GM18505 (cell line): ENCODE measurements at regions not wholly inside any gene's neighbourhood (a gene's known extent, or its start where the extent isn't known, plus 50 kb on each side); places are given as distances from the start of the nearest gene placed in this dataset.

Experiments
- ATAC-seq: cut with Tn5 transposase; IDR thresholded peaks from one replicate; pipeline ENCODE4 v1.9.1; 2021; ENCODE audit not compliant: unreplicated experiment
- POLR2A ChIP-seq: IDR thresholded peaks from 4 replicates; pipeline ENCODE4 v1.6.1; 2011; ENCODE audit warnings: borderline replicate concordance; ENCODE audit not compliant: insufficient read depth, insufficient read length; ENCODE audit errors: extremely low read depth

DNA sequence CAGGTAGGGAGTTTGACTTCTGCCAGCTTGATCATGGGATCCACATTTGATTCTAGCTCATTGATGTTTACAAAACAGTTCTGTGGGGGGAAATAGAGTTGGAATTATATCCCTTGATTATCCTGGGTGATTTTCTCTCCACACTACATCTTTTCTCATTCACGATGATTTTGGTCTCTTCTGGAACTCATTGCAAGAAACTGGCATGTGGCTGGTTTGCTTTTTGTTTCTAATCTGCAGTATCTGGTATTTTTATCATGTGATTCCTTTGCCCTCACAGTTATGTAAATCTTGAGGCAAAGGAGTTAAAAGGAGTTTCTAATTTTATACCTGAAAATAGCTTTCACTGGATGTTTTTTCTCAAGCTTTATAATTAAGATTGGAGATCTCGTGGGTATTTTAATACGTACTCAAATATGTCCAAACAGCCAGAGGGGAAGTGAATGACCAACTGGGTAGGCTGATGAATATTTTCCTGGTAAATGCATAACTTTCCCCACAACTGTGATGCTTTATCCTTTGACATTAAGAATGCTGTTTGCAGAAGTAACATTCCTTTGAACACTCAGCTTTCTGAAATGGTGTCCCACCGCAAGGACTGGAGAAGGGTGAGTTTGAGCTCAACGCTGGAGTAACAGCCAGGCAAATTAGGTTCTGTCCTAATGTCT, 502.9 kb upstream of the ZEB2 start:
- ATAC-seq, result no peak
- no peak for TF ChIP-seq POLR2A

DNA sequence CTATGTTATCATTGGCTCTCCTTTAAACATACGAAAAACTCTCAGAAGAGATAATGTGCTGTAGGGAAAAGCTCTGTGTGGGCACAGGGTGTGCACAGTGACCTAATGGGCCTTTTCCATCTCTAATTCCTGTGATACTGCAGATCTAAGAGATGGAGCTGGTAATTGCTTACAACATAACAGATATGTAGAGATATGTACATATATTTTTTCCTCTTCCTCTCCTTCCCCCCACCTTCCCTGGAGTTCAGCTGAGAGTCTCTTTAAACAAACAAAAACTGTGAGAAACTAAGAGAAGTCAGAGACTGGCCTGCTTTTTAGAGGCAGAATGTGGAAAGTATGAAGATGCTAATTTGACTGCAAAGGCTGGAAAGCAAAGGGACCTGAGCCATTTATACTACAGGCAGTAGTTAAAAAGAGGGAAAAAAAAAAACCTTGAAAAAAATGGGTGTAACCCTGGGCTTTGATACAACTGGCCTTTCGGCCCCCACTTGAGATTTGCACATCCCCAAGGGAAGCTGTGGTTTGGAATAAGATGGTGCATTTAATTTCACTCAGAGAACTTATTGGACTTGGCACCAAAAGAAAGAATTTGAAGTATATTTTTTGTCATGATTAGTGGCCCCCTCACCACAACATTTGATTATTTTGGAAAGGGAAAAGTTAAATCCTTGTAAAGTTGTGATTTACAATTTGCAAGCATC, 502.2 kb upstream of the ZEB2 start:
- no peak for ATAC-seq
- TF ChIP-seq POLR2A, result no peak

DNA sequence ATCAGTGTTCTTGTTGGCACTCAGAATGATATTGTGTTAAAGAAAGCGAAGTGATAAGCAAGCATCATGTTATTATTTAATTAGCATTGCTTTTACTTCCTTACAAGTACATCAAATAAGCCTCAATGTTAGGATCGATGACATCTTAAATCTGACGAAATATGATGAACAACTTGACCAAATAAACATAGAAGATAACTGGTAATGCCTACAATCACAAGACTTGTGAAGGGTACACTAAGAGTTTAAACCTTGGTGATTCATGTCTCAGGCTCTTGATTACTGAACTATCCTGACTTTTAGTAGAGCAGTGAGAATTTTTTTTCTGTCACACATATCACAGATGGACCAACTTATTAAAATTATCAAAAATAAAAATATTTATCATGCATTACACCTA, 500.8 kb upstream of the ZEB2 start:
- no peak for ATAC-seq

DNA sequence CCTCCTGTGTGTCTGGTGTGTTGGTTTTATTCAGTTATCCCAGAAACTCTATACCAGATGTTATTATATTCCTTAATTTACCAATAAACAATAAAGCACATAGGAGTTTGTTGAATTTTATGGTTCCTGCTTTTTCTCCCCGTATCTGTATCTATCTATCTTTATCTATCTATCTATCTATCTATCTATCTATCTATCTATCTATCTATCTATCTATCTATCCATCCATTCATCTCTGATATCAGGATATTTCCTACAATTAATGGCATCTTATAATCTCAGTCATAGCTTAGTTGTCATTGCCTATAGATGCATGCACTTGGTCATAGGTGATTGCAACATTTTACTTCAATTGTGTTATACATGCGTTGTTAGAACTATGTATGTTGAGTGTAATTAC, 500.2 kb upstream of the ZEB2 start:
- no peak for TF ChIP-seq POLR2A
- ATAC-seq, result no peak

More for the DNA sequence above, 500.8 kb upstream of the ZEB2 start:
- TF ChIP-seq POLR2A, result no peak

DNA sequence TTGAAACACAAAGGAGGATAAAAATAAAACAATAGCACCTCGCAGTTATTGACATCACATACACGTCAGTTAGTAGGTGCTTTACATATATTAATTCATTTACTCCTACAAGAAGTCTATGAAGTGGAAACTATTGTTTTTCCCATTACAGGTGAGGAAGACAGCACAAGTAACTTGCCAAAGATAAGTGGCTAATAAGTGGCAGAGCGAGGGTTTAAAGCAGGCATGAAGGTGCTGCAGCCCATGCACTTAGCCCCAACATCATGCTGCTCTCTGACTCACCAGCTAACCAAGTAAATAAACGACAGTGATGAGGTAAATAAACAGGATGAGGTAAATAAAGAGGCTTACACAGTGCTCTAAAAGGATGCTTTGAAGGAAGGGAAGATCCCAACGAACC, 498.6 kb upstream of the ZEB2 start:
- no peak for TF ChIP-seq POLR2A
- no peak for ATAC-seq

DNA sequence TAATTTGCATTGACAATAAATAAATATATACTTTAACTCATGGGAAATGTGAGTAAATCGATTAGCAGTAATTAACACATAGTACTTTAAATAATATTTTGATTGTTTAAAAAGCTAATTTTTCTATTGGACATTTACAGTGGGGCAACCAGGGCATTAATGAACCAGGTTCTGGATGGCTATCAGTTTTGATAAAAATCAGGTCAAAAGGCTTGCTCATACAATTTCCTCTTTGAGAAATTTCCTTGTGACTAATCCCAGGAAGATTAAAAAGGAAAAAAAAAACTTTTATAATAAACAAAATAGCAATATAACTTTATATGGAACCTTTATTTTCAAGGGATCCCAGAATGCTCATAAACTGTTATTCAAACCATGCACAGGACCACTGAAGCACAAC, 497.2 kb upstream of the ZEB2 start:
- no peak for ATAC-seq
- TF ChIP-seq POLR2A, result no peak

DNA sequence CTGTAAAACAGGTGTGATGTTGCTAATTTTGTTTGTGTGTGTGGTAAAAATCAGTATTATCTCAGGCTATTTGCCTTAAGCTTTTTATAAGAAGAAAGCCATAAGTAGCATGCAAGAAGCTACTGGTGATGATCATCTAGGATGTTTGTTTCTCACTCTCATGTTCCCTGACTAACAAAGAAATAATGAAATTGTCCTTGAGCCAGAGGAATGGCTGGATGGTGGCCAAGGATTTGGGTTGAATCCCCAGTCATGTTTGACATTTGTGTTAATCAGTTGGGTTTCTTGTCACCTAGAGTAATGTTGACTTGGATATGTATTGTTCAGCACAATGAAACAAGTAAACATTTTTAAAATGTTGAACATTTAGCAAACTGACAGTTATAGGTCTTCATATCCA, 496.8 kb upstream of the ZEB2 start:
- no peak for ATAC-seq

DNA sequence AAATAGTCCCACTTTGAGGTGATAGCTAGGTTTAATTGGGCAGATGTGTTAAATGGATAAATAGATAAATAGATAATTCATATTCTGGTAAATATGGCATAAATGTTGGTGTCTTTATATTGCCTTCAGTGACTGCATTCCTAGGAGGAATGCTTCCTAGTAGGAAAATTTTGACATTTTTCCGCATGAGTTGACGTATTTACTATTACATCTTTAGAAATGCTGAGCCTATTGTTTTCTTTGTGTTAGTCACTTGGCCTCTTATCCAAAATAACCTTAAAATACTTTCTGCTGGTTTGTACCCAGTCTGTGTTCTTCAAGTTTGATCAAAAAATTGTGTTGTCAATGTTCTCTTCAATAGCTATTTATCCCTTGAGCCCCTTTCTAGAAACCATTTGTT, 495.6 kb upstream of the ZEB2 start:
- no peak for TF ChIP-seq POLR2A
- no peak for ATAC-seq

More for the DNA sequence above, 496.8 kb upstream of the ZEB2 start:
- no peak for TF ChIP-seq POLR2A

DNA sequence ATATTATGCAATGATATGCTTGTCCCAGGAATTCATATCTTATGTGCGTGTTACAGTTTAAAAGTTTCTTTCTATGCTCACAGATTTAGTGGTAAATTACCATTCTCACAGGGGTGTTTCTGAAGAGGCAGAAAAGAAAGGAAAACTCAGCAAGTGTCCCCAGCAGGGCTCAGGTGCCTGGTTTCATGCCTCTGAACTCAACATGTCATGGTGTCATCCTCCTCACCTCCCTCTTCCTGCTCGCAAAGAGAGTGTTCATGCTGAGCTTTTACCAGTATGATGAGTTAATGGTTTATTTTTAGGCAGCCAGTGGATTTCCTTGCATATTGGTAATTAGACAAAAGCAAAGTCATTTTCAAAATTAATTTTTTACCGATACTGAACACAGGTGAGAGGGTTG, 492.9 kb upstream of the ZEB2 start:
- ATAC-seq, result no peak
- no peak for TF ChIP-seq POLR2A

DNA sequence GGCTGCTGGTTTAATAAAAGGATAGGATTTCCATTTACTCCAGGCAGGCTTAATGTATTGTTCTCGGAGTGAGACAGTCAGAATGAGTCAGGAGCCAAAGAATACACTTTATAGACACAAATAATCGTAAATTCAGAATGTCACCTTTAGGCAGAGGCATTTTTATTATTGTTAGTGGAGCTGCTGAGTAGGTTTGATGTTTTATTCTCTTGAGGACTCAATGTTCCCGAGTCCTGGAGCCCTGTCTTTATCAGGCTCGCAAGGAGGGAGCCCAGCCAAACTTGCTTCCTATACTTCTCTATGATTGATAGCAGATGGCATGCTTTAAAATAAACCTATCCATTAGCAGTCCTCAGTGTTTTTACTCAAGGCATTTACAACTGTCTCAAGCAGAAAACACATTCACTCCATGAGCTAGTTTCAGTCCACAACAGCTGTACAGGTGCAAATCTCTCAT, 492.3 kb upstream of the ZEB2 start:
- TF ChIP-seq POLR2A, result no peak
- ATAC-seq, result no peak

DNA sequence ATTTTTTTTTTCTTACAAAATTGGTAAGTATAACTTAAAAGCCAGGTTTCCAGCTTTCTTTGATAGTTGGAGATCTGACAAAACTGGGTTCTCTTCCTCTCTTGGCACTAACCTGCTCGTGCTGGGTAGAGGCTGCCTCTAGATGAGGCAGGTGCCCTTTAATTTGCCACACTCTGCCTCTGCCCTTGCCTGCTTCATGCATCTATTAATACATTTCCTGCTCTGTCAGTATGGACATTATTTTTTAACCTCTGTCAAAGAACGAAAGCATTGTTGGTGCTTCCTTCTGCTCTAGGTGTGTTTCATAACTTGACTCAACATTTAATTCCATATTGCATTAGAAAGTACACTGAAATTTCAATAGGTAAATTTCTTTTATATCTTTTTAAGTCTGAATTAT, 490.7 kb upstream of the ZEB2 start:
- ATAC-seq, result no peak
- no peak for TF ChIP-seq POLR2A

DNA sequence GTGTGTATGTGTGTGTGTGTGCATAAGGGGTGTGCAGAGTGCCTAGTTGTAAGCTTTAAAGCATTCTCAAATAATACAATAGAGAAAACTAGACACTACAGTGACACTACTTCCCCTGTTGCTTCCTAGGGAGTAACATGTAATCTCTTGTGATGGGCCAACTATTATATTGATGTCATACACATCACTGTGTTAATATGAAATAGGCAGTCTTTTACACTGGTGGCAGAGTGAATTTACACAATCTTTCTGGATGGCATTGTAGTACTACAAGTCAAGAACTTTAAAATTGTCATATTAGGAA, 488.0 kb upstream of the ZEB2 start:
- no peak for ATAC-seq
- no peak for TF ChIP-seq POLR2A

DNA sequence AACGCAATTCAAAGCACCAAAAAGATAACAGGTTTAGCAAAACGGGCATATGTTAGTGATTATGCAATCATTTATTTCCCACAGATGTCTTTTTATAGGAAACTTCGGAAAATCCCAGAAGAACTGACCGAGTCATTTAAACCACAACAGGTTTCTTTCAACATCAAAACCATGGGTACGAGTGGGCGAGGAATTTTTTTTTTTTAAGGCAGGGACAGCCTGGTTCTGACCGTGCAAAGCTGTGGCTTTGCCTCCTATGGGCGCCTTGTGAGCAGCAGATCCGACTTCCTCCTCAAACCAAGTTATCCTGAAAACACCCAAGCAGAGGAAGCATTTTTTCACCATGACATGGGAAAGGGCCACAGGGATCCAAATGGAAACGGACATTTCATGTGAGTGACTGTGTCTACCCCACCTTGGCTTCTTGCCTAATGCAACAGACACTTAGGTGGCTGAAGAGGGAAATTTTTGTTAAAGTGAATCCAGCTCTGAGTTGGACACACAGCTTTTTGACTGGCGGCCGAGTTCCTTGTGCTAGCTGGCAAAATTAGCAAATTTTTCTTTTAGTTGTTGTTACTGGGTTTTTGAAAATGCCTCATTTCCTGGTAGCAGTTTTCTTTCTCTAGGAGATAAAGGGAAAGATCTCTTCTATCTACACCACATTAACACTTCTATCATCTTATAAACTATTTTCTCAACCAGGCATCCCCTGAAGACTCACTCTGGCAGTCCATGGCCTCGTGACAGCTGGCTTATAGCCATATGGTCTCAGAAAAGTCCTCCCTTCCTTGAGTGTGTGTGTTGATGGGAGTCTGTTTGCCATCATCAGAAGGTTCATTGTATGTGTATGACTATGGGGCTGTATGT, 487.4 kb upstream of the ZEB2 start:
- ATAC-seq, result no peak
- no peak for TF ChIP-seq POLR2A

DNA sequence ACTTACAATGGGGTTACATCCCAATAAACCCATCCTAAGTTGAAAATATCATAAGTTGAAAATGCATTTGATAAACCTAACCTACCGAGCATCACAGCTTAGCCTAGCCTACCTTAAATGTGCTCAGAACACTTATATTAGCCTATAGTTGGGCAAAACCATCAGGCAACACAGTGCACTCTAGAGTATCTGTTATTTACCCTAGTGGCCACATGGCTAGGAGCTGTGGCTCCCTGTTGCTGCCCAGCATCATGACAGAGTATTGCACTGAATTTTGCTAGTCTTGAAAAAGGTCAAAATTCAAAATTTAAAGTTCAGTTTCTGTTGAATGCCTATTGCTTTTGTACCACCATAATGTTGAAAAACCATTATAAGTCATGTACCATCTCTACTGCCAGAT, 482.7 kb upstream of the ZEB2 start:
- ATAC-seq, result no peak
- no peak for TF ChIP-seq POLR2A

DNA sequence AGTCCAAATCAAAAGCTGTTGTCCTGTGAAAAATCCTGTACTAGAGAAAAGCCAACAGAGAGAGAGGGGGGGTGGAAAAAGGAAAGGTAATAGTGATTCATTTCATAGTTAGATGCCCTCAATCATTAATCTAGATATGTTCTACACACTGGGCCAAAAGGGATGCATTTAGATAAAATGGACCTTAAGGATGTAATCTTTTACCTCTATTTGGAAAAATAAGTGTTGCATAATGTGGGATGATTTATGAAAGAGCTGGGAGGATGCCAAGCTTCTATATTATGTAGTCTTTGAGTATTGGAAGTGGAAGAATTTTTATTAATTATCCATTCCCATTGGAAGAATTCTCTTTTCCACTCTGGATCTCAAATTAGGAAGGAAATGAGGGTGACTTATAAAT, 480.5 kb upstream of the ZEB2 start:
- ATAC-seq, result no peak

DNA sequence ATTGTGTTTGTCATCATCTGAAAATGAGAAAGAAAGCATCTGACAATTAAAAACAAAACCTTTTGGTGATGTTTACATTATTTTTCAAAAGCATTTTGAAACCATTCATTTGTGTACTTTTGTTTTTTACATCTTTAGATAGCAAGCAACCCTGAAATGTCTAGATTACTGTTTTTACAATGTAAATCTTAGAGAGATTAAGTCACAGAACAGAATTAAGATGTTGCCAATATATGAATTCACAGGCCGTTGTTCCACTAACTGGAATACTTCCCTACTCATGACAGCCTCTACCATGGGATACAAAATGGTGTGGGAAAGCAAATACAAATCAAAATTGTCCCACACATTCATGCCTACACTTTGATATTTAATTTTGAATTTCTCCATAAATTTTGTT, 480.0 kb upstream of the ZEB2 start:
- no peak for ATAC-seq
- TF ChIP-seq POLR2A, result no peak

More for the DNA sequence above, 480.5 kb upstream of the ZEB2 start:
- TF ChIP-seq POLR2A, result no peak
